Hematopoietic multipotent progenitor cell treated with erythropoietin and hydrocortisone succinate and interleukin-3 and kit ligand, for 15 days (in vitro differentiated cells): ENCODE measurements at regions not wholly inside any gene's neighbourhood (a gene's known extent, or its start where the extent isn't known, plus 50 kb on each side); places are given as distances from the start of the nearest gene placed in this dataset.

ENCODE experiments used
- DNase-seq: peaks from one replicate; pipeline ENCODE4 v3.0.0-alpha.2; 2015; ENCODE audit warnings: low spot score

- DNase-seq, result no peak
These were observed 480.0 kb upstream of the HS3ST1 start for GRCh38 chr4:11908712-11909111.

- DNase-seq, result no peak
These were observed 479.5 kb upstream of the HS3ST1 start for GRCh38 chr4:11908205-11908604.

GRCh38 chr4:11904846-11905739 is 476.4 kb upstream of the HS3ST1 start:
- DNase-seq, result no peak

DNA sequence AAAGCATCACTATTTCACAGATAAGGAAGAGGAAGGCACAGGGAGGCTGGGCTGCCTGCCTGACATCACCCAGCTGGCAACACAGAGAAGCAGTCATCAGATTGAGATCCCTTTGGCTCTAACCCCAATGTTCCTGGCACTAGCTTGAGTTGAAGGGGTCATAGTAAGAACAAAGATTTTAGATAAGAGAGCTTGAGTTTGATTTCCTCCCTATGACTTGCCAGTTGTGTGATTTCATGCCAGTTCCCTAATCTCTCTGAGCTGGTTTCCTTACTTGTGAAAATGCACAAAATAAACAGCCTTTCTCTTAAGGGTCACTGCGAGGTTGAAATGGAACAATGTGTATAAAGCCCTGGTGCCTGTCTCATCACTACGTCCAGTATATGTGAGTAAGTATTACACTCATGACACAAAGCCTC is 475.4 kb upstream of the HS3ST1 start:
- no peak for DNase-seq

DNA sequence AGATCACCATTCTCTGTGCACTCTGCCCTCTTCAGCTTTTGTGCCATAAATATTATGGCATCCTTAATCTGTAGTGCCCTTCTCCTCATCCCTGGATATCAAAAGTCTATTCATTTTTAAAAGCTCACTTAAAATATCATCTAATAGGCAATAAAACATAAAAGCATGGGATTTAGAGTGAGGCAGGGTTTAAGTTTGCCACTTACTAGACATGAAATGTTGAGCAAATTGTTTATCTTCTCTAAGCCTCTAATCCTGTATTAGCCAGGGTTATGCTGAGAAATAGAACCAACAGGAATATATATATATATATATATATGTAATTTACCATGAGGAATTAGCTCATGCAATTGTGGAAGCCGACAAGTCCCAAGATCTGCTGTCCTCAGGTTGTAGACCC is 472.4 kb upstream of the HS3ST1 start:
- no peak for DNase-seq

DNA sequence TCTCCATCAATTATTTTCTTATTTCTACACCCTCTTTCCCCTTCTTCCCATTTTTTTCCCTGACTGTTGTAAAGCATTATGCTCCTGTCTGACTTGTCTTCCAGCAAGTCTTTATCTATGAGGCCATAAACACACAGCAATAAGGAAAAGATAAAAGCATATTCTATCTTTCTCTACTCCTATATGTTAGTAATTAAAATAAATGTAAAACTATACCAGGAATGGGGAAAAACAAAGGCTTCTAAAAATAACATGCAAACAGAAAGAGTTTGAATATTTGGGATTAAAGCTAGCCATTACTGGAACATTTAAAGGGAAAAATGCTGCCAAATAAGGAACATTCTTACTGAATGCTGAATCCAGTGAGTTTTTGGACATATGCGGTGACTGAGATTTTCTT is 471.7 kb upstream of the HS3ST1 start:
- no peak for DNase-seq

DNA sequence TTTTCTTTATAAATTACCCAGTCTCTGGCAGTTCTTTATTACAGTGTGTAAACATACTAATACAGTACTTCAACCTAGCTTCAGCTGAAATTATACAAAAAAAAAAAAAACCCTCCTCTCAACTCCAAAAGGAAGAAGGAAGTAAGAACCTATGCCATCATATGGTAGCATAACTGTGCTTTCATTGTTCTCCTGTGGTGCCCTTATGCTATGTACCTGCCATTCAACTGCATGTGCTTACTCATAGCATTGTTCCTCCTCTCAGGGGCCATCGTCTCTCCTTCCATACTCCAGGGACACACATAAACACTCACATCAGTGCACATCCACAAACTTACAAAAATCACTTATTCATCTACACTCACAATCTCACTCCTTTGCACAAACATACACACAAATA is 470.1 kb upstream of the HS3ST1 start:
- no peak for DNase-seq

- no peak for DNase-seq
These were observed 467.1 kb upstream of the HS3ST1 start for GRCh38 chr4:11895766-11896165.

GRCh38 chr4:11894977-11895376 is 466.3 kb upstream of the HS3ST1 start:
- DNase-seq, result no peak

- no peak for DNase-seq
These were observed 465.5 kb upstream of the HS3ST1 start for GRCh38 chr4:11894221-11894620.

DNA sequence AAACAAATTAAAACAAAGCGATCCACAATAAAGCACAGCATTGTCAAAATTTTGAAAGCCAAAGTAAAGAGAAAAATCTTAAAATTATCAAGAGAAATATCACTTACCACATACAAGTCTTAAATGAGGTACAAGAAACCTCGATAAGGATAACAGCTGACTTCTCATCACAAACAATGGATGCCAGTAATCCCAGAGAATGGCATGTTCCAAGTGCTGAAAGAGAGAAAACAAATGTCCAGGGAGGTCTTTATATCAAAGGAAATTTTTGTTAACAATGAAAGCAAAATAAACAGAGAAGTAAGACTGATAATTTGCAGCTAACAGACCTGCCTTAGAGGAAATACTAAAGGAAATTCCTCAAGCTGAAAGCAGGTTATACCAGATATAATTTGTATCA is 460.4 kb upstream of the HS3ST1 start:
- DNase-seq, result no peak

- DNase-seq, result no peak
These were observed 453.3 kb upstream of the HS3ST1 start for GRCh38 chr4:11881947-11882346.

DNA sequence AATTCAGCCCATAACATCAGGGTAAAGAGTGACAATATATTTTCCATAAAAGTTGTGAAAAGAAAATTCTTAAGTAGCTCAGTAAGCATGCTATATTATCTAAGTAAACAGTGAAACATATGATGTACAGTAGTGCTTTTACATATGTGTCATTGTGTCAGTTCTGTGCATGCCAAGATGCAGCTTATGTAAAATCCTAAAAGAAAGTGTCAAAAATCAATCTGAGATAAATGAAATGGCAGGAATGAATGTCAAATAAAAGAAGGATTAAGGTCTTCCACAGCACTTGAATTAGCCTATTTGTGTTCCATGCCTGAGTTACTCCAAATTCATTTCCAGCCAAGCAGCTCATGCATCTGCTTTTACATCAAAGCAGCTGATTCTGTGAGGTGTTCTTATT is 452.7 kb upstream of the HS3ST1 start:
- DNase-seq, result no peak

DNA sequence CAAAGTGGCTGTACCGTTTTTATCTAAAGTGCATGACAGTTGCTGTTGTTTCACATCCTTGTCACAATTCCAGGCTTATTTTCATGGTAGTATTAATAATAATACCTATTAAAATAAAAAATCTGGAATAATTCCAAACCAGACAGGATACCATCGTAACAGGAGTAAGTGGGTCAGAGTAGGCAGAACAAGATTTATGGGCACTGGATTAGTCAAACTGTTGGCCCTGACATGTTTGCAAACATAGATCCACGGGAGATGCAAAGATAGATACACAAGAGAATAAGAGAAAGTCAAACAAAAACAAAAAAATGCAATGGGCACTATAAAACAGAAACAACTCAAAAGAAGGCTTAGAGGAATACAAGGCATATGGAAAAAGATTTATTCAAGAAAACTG is 449.5 kb upstream of the HS3ST1 start:
- DNase-seq, result no peak

DNA sequence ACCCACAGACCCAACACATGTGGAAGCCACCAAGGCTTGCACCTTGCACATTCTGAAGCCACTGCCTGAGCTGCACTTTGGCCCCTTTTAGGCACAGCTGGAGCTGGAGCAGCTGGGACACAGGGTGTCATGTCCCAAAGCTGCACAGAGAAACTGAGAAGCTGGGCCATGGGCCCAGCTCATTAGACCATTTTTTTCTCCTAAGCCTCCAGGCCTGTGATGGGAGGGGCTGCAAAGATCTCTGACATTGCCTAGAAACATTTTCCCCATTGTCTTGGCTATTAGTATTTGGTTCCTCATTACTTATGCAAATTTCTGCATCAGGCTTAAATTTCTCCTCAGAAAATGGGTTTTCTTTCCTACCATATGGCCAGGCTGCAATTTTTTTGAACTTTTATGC is 447.4 kb upstream of the HS3ST1 start:
- DNase-seq, result no peak

DNA sequence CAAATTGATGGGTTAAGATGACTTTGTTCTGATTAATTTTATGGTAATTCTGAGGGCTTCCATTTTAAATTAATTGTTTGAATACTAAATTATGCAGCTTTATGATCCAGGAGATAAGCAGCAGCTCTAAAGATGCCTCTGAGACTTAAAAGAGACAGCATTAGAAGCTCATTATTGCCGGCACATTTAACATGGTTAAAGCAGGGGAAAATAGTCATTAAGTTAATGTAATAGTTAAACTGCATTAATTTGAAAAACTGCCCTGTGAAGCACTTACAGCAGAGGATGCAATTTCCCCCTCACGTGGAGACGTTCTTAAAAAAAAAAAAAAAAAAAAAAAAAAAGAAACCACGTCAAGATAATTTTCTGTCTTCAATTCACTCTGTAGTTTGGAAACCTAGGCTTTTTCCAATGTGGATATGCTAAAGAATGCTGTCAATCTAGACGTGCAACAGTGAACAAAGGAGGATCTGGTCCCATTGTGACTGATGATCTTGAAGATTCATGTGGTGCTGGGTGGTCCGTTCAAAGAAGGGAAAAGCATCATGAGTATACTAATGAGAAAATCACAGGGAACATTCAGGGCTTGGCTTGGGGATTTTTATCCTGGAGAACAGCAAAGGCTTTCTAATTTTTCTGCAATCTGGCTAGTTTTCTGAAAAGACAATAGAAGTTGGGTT is 440.6 kb upstream of the HS3ST1 start:
- DNase-seq, result no peak

GRCh38 chr4:11866391-11866790 is 437.7 kb upstream of the HS3ST1 start:
- DNase-seq, result no peak

- DNase-seq, result no peak
These were observed 432.3 kb upstream of the HS3ST1 start for GRCh38 chr4:11860996-11861395.

DNA sequence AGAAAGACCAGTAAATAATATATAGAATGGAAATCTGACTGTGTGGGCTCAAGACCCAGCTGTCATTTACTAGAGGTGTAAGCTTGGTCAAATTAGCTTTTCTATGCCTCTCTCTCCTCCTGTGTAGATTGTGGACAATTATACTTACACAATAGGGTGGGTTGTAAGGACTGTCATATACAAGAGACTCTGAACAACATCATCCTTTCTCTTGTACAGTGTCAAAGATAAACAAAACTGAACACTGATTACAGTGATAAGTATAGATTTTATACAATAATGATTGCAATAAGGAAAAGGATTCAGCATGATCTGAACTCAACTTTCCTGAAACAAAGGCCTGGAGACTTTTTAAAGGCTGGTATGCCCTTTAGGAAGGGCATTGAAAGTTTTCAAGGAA is 429.2 kb upstream of the HS3ST1 start:
- DNase-seq, result no peak

DNA sequence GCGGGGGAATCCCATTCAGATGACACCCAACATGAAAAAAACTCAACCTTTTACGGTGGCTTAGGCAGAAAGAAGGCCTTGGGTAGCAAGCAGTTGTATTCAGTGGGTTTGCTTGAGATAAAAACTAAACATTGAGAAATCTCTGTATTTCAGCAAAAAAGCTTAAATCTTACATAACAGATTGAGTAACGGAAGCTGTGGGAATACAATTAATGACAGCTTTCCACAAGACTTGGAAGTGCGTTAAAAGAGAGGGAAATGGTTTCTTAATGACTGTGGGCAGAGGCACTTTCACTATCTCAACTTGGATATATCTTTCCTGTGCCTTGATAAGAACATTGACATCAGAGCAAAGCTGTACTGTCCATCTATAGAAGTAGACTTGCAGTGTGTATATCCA is 418.5 kb upstream of the HS3ST1 start:
- DNase-seq, result no peak

GRCh38 chr4:11843927-11844326 is 415.2 kb upstream of the HS3ST1 start:
- DNase-seq, result no peak

- no peak for DNase-seq
These were observed 414.6 kb upstream of the HS3ST1 start for GRCh38 chr4:11843340-11843739.

GRCh38 chr4:11842620-11843263 is 414.0 kb upstream of the HS3ST1 start:
- DNase-seq, result no peak
